HG03159 (cell line): ENCODE measurements at regions not wholly inside any gene's neighbourhood (a gene's known extent, or its start where the extent isn't known, plus 50 kb on each side); places are given as distances from the start of the nearest gene placed in this dataset.

Source experiments
- ATAC-seq: cut with Tn5 transposase; IDR thresholded peaks from one replicate; pipeline ENCODE4 v1.9.1; 2021; ENCODE audit warnings: mild to moderate bottlenecking, moderate library complexity; ENCODE audit not compliant: unreplicated experiment

DNA sequence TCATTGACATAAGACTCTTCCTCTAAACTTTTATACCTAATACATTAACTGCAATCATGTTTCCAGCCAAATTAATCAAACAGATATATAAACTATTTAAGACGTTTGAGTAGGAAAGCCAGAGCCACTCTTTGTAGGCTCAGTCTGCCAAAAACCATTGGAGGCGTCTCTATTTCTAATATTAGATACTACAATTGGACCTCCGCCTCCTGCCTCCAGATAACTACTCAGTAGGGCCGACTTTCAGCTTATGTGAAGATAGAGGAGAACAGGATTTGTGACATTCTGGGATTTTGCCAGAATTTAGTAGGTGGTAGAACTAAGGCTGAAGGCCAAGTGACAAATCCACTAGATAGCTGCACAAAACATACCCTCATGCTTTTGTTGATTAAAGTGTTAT, 463.0 kb downstream of the CETN3 start:
- no peak for ATAC-seq

GRCh38 chr5:89942171-89942570, 467.4 kb downstream of the CETN3 start:
- no peak for ATAC-seq

DNA sequence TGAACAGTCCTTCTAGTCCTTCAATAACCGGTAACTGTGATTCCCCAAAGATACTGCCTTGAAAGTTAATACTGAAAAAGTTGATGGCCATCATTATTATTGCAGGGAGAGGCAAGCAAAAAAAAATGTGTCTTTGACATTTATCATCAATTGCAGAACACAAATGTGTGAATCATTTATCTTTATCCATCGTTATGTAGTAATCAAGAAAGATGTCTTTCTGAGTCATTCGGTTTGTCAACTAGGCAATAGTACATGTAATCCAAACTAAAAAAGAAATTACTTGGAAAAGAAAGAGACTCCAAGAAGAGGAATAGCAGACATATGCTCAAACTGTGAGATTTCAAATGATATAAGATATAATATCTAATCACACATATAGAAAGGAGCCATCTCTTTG, 473.0 kb downstream of the CETN3 start:
- ATAC-seq = no peak

DNA sequence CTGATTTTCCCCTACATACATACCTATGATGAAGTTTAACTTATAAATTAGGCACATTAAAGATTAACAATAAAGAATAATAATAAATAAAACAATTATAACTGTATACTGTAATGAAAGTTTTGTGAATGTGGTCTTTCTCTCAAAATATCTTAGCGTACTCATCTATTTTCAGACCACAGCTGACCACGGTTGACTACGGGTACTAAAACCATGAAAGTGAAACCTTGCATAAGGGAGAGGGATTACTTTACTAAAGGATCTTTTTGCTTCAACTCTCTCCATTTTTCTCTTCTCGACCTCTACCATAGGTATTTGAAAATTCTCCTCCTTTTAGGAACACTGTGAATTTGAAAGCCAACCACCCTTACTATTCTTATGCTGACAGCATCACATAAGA, 475.5 kb downstream of the CETN3 start:
- no peak for ATAC-seq

DNA sequence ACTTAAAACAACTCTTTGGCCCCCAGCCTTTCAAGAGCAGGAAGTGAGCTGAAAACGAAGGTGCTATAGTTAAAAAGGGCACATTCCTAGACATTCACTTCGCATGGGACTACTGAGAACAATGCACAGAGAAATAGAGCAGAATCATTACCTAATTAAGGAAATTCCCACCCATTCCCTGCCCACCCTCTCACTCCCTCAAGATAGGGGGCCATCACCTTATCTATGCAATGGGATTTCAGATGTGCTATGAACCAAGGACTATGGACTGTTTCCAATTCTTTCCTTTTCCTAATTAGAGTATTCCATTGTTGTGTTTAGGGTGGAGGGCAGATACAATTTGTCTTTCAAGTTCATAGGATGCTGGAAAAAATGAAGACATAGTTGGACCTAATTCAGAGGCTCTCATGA, 476.8 kb downstream of the CETN3 start:
- ATAC-seq = no peak

DNA sequence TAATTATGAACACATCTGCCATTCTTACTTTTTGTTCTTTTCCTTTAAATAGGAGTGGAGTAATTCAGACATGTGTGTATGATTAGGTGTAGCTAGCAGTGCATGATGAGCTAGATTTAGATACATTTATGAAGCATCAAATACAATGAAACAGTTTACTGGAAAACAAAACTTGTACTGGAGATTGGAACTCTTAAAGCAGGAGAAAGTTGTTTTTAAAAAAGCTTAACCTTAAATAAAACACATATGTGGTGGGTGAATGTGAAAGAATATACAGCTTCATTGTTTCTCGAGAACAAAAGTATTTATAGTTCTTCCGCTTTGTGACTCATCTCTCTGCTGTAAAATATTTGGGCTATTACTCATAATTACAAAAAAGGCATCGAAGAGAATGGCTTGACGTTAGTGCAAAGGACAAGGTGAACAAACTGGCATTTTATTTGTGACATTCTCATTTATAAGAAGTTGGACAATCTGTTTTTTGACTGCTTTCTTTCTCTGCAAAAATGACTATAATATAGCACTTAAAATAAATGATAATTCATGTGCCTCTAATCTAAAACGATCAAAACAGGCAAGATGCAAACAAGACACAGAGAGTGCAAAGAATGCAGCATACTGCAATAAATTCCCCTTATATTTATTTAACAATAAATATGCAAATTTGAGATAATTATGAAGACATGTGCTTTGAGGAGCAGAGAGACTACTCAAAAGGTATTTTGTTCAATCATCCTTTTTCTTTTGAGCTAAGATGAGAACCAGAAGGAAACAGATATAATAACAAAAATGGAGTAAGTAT, 478.8 kb downstream of the CETN3 start:
- peak; percentile 92 for ATAC-seq

GRCh38 chr5:89929834-89930233, 479.7 kb downstream of the CETN3 start:
- ATAC-seq = no peak

DNA sequence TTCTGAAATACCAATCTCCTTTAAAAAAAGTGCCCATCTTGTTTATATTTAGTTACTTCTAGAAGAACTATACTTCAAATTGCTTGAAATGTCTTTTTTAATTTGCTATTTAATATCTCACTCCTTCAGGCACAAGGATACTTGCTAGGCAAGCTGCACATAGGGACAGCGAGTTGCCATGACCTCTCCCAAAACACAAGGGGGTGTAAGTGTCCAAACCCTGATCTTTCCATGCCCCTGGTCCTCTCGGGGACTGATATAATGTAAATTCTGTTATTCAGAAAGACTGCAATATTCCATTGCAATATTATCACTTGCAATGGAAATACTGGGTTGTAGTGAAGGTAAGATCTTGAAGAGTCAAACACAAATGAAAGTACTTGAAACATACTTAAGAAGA, 480.4 kb downstream of the CETN3 start:
- no peak for ATAC-seq

DNA sequence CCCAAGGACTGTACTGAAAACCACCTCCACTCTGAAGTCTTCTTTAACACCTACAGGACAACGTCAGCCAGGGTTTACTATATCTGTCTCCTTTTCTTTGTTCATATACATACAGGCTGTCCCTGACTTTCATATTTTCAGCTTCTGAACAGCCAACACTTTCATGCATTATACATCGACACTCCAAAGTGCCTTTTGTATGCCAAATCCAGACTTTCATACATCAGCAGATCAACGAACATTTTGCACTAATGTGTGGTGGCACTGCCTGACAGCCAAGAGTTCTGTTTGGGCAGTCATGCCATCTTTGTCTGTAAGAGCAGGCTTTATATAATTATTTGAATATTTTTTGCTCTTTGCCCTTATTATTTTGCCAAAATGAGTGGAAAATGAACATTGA, 487.4 kb downstream of the CETN3 start:
- no peak for ATAC-seq

DNA sequence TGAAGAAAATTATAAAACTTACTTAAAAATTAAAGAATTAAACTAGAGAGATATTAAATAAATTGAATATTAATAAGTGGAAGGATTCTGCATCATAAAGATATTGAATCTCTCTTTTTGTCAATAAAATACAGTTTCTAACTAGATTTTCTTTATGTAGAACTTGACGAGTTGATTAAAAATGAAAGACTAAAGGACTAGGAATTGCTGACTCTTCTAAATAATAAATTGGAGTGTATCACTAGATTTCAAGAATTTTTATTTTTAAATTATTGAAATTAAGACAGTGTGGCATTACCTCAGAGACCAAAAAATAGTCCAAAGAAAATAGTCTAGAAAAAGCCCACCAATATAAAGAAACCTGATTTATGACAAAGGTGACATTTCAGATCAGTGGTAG, 492.4 kb downstream of the CETN3 start:
- no peak for ATAC-seq

DNA sequence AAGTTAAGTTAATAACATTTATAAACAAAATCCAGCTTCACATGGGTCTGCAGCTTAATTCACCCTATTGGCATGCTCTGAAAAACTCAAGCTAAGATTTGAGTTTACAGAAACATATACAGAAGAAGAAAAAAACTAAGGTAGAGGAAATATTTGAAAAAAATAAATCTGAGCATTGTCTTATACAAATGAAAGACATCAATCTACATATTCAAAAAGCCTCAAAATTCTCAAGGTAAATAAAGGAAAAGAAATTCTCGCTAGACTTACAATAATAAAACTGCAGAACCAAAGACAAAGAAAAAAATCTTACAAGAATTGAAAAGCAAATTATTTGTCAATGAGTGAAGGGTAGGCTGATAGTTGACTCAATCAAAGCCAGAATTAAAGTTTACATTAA, 493.4 kb downstream of the CETN3 start:
- ATAC-seq = no peak

DNA sequence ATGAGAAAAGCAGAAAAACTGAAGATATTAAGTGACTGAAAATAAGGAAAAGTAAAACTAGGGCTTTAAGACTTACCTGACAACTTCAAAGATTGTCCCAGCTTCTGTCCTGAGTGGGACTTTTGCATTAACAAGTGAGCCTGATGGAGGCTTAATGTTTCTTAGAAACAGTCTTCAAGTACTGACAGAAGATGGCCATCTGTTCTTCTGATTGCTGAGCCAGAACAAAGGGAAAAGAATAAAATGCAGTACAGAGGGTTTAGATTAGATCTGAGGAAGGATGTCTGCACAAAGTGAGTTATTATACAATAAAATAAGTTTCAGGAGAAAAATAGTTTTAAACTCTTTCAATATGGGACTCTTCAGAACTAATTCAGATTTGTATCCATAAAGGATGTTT, 500.7 kb downstream of the CETN3 start:
- no peak for ATAC-seq

DNA sequence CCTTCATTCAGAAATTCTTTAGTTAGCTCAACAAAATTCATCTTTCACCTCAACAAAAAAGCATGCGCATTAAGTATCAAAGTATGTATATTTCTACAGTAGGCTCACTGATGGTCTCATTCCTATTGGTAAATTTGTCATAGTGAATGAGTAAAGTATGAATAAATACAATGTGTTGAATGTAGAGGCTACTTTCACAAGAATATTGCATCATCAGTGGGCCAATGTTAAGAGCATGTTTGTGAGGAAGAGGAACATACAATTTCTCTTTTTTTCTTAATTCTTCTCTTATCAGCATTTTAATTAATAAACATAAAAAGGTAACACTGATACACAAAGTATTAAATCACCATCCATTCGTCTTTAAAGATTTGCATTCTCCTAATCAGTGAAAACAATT, 505.1 kb downstream of the CETN3 start:
- ATAC-seq = no peak

- ATAC-seq = no peak
Measured at GRCh38 chr5:89901983-89902382, 507.6 kb downstream of the CETN3 start.

GRCh38 chr5:89901346-89901745, 508.2 kb downstream of the CETN3 start:
- no peak for ATAC-seq

GRCh38 chr5:89900346-89900745, 509.2 kb downstream of the CETN3 start:
- ATAC-seq = no peak

DNA sequence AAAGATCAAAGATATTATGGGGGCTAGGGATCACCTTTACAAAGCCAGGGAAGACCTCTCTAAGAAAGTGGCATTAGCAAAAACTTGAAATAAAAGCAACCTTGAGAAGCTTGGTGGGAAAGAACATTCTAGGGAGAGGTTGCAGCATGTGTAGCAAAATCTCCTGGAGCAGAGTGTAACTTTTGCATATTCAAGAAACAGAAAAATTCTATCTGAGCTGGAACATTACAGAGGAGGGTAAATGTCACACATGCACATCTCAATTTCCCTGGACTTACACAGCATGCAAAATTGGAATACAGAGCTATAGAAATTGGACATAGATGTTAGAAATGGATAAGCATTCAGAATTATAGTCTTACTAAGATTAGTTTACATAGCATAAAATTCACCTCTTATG, 510.0 kb downstream of the CETN3 start:
- ATAC-seq = no peak

GRCh38 chr5:89893546-89893945, 516.0 kb downstream of the CETN3 start:
- ATAC-seq = no peak

GRCh38 chr5:89885670-89886069, 523.9 kb downstream of the CETN3 start:
- no peak for ATAC-seq

DNA sequence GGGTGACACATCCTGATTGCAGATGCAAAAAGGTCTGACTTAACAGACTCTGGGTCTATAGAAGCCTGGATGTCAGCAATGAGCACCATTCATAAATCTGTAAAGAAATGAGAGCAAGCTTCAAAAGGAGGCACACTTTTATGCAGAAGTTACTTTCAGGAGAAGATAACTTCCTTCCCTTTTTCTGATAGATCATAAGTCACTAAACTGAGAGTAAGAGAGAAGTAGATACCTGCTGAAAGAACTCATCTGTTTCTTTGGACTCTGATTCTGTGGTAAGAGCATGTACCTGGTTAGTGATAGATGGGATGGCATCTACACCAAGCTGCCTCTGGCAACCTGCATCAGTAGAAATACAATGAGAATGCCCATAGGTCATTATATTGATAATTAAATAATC, 525.6 kb downstream of the CETN3 start:
- ATAC-seq = no peak

DNA sequence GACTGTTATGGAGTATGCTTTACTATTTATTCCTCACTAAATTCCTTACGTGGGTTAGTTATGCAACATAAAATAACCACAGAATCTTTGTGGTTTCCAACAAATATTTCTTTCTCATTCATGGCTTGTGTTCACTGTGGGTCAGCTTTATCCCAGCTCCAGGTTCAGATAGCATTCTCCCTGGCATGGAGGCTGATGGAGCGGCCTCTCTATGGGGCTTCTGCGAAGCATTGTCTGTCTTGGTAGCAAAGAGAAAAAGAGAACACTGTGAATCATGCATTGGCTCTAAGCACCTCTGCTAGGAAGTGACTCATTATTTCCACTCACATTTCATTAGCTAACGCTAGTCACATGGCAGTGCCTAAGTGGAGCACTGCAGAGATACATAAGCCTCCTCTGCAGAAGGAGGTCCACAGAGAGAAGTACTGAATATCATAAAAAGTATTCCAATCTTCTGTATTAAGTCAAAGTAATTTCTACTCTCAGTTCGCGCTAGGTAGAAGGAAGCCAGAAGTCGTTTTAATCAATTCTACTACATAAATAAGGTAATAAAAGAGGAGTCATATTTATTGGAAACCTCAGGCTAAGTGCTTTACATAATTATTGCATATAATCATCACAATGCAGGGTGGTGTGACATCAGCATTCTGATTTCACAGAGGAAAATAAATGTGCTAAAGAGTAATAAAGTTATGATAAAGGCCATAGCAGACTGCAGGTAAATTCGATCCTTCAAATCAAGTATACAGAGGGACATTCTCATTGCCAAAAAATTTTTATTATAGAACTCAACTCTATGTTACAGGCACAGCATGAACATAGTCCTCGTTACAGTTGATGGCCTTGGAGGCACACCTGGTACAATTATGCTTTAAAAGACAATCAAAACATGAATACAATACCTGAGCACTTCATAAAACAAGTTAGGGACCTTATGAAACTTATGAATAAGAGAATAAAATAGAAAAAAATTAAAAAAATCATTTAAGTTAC, 531.1 kb downstream of the CETN3 start:
- ATAC-seq = no peak

- no peak for ATAC-seq
Measured at GRCh38 chr5:89871906-89872305, 537.6 kb downstream of the CETN3 start.
